H9 (cell line): ENCODE measurements at regions not wholly inside any gene's neighbourhood (a gene's known extent, or its start where the extent isn't known, plus 50 kb on each side); places are given as distances from the start of the nearest gene placed in this dataset.

Experiments
- DNase-seq: peaks from one replicate; pipeline ENCODE4 v3.0.0-alpha.2; 2017
- H2AFZ ChIP-seq: one replicate; pipeline ENCODE4 v1.6.1; 2013; ENCODE audit warnings: mild to moderate bottlenecking, low read length, control low read depth, moderate library complexity
- H2AK5ac ChIP-seq: 2 replicates; pipeline ENCODE4 v1.6.1; 2013; ENCODE audit warnings: low read length, control low read depth, mixed read lengths; ENCODE audit not compliant: insufficient read length
- H2BK120ac ChIP-seq: one replicate; pipeline ENCODE4 v1.6.1; 2013; ENCODE audit warnings: low read depth, mild to moderate bottlenecking, low read length, control low read depth, inconsistent platforms; ENCODE audit not compliant: poor library complexity, severe bottlenecking
- H2BK12ac ChIP-seq: 2 replicates; pipeline ENCODE4 v1.6.1; 2013; ENCODE audit warnings: low read length, control low read depth, mixed read lengths, low read depth; ENCODE audit not compliant: insufficient read length
- H2BK15ac ChIP-seq: 2 replicates; pipeline ENCODE4 v1.6.1; 2013; ENCODE audit warnings: low read depth, low read length, control low read depth
- H2BK20ac ChIP-seq: one replicate; pipeline ENCODE4 v1.6.1; 2013; ENCODE audit warnings: low read depth, mild to moderate bottlenecking, low read length, control low read depth, inconsistent platforms; ENCODE audit not compliant: poor library complexity, severe bottlenecking
- H2BK5ac ChIP-seq: 2 replicates; pipeline ENCODE4 v1.6.1; 2013; ENCODE audit warnings: low read length, control low read depth, mixed read lengths; ENCODE audit not compliant: insufficient read length
- H3K14ac ChIP-seq: 2 replicates; pipeline ENCODE4 v1.6.1; 2013; ENCODE audit warnings: low read length, control low read depth; ENCODE audit not compliant: insufficient read depth
- H3K18ac ChIP-seq: 2 replicates; pipeline ENCODE4 v1.6.1; 2013; ENCODE audit warnings: low read depth, mild to moderate bottlenecking, mixed read lengths, low read length, control low read depth; ENCODE audit not compliant: insufficient read length
- H3K23ac ChIP-seq: 2 replicates; pipeline ENCODE4 v1.6.1; 2013; ENCODE audit warnings: low read length, control low read depth, mixed read lengths, low read depth; ENCODE audit not compliant: insufficient read length
- H3K23me2 ChIP-seq: 2 replicates; pipeline ENCODE4 v1.6.1; 2013; ENCODE audit warnings: low read depth, mild to moderate bottlenecking, mixed read lengths, low read length, control low read depth; ENCODE audit not compliant: insufficient read length, poor library complexity, severe bottlenecking
- H3K27ac ChIP-seq: 2 replicates; pipeline ENCODE4 v1.5.1; 2013; ENCODE audit warnings: low read length, control low read depth, mixed read lengths, low read depth; ENCODE audit not compliant: insufficient read length
- H3K27me3 ChIP-seq: 2 replicates; pipeline ENCODE4 v1.6.1; 2013; ENCODE audit warnings: low read length, control low read depth, inconsistent platforms; ENCODE audit not compliant: insufficient read depth
- H3K4ac ChIP-seq: 2 replicates; pipeline ENCODE4 v1.6.1; 2013; ENCODE audit warnings: low read depth, mild to moderate bottlenecking, control low read depth, inconsistent platforms, low read length, moderate library complexity
- H3K4me1 ChIP-seq: 2 replicates; pipeline ENCODE4 v1.6.1; 2013; ENCODE audit warnings: low read length, control low read depth, inconsistent platforms; ENCODE audit not compliant: insufficient read depth
- H3K4me2 ChIP-seq: 2 replicates; pipeline ENCODE4 v1.6.1; 2013; ENCODE audit warnings: low read length, control low read depth, mixed read lengths; ENCODE audit not compliant: insufficient read length, insufficient read depth
- H3K56ac ChIP-seq: 2 replicates; pipeline ENCODE4 v1.6.1; 2013; ENCODE audit warnings: low read depth, mild to moderate bottlenecking, mixed read lengths, low read length, control low read depth; ENCODE audit not compliant: insufficient read length
- H3K79me1 ChIP-seq: 2 replicates; pipeline ENCODE4 v1.6.1; 2013; ENCODE audit warnings: low read depth, mild to moderate bottlenecking, moderate library complexity, low read length, control low read depth, inconsistent platforms; ENCODE audit not compliant: insufficient read depth, poor library complexity, severe bottlenecking
- H3K79me2 ChIP-seq: 2 replicates; pipeline ENCODE4 v1.6.1; 2013; ENCODE audit warnings: low read length, control low read depth, inconsistent platforms; ENCODE audit not compliant: insufficient read depth
- H3K9ac ChIP-seq: 2 replicates; pipeline ENCODE4 v1.6.1; 2013; ENCODE audit warnings: low read length, control low read depth, mixed read lengths; ENCODE audit not compliant: insufficient read length; ENCODE audit errors: extremely low read depth
- H3K9me3 ChIP-seq: one replicate; pipeline ENCODE4 v1.6.1; 2013; ENCODE audit warnings: low read depth, low read length, inconsistent platforms; ENCODE audit not compliant: control insufficient read depth
- H3T11ph ChIP-seq: one replicate; pipeline ENCODE4 v1.6.1; 2013; ENCODE audit warnings: mild to moderate bottlenecking, low read length, control low read depth, inconsistent platforms
- H4K20me1 ChIP-seq: one replicate; pipeline ENCODE4 v1.6.1; 2013; ENCODE audit not compliant: control insufficient read depth, insufficient read length, insufficient read depth
- H4K5ac ChIP-seq: 2 replicates; pipeline ENCODE4 v1.6.1; 2013; ENCODE audit warnings: low read depth, mild to moderate bottlenecking, mixed read lengths, low read length, control low read depth; ENCODE audit not compliant: insufficient read length
- H4K8ac ChIP-seq: replicated peaks from 2 replicates; pipeline ENCODE4 v1.6.1; 2013; ENCODE audit warnings: low read length, control low read depth, mixed read lengths, low read depth; ENCODE audit not compliant: insufficient read length
- H4K91ac ChIP-seq: 2 replicates; pipeline ENCODE4 v1.6.1; 2013; ENCODE audit warnings: low read depth, mild to moderate bottlenecking, moderate library complexity, mixed read lengths, low read length, control low read depth; ENCODE audit not compliant: insufficient read length
- H3K27ac Mint-ChIP-seq, 3 experiments: 2 replicates in 2 of 3; 3 replicates in 1 of 3; pipeline ENCODE4 v1.8.0; 2020 to 2021; ENCODE audit warnings: mixed read lengths in 3 of 3, mild to moderate bottlenecking in 1 of 3, moderate library complexity in 1 of 3
- H3K27me3 Mint-ChIP-seq: 2 replicates; pipeline ENCODE4 v1.8.0; 2021; ENCODE audit warnings: low read depth, mild to moderate bottlenecking, moderate library complexity, mixed read lengths
- H3K36me3 Mint-ChIP-seq, 3 experiments: 2 replicates in 2 of 3; 3 replicates in 1 of 3; pipeline ENCODE4 v1.8.0; 2020 to 2021; ENCODE audit warnings: low read depth in 3 of 3, mixed read lengths in 3 of 3; ENCODE audit not compliant: insufficient read depth in 1 of 3
- H3K4me1 Mint-ChIP-seq, 2 experiments: 2 replicates each; pipeline ENCODE4 v1.8.0; 2020; ENCODE audit warnings: mixed read lengths in 2 of 2
- H3K4me3 Mint-ChIP-seq, 2 experiments: 2 replicates in 1 of 2; 3 replicates in 1 of 2; pipeline ENCODE4 v1.8.0; 2020 to 2021; ENCODE audit warnings: mild to moderate bottlenecking in 2 of 2, mixed read lengths in 2 of 2, moderate library complexity in 1 of 2
- H3K9me3 Mint-ChIP-seq, 2 experiments: 2 replicates in 1 of 2; 3 replicates in 1 of 2; pipeline ENCODE4 v1.8.0; 2020; ENCODE audit warnings: mild to moderate bottlenecking in 2 of 2, mixed read lengths in 2 of 2, moderate library complexity in 1 of 2
- WGBS: extraction: QIAGEN DNeasy Blood & Tissue Kit; methylation state at CpG from one replicate; pipeline ENCODE4 v1.1.7; 2013; ENCODE audit warnings: missing lambda C conversion rate, low lambda C conversion rate, mixed read lengths; ENCODE audit not compliant: insufficient read length; ENCODE audit errors: extremely low coverage; 5-methylcytosine and 5-hydroxymethylcytosine counted together
- TF ChIP-seq, protein P1 (sequence below): fragments of 200-600 bp; sonication (generic); conservative IDR thresholded peaks from 3 replicates; pipeline ENCODE4 v1.8.0; 2021; ENCODE audit warnings: antibody characterized with exemption, mild to moderate bottlenecking

DNA sequence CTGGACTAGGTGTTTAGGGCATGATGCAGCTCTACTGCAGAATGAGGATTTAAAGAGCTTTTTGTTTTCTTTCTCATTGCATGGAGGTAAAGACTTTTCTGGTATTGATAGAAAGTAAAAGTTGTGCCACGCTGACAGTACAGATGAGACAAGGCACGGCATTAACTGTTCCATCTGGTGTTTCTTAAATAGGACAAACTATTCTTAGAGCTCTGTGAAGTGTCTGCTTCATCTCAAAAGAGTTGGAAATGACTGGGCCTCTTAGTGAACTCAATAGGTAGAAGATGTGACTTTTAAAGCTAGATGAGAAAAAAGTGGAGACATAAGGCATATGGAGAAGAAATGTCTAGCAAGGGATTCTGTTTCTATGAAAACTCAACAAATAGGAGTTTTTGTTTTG is 321.8 kb downstream of the RPRM start:
- Histone ChIP-seq H4K8ac (no peak overlapping the region), H3K23ac (no peak overlapping the region), H3K4me1 (no peaks in the 10 kb centered on the region), H3K18ac (no peak overlapping the region), H3K79me2 (no peaks in the 10 kb centered on the region), H2AK5ac (no peak overlapping the region), H3K9me3 (no peaks in the 10 kb centered on the region), H2BK5ac (no peak overlapping the region), H3K79me1 (no peaks in the 10 kb centered on the region), H3K14ac (no peak overlapping the region), H2AFZ (no peak overlapping the region), H4K5ac (no peak overlapping the region), H4K20me1 (no peaks in the 10 kb centered on the region), H3K4ac (no peak overlapping the region), H3T11ph (no peak overlapping the region), H3K23me2 (no peaks in the 10 kb centered on the region), H2BK12ac (no peak overlapping the region), H3K27ac (no peak overlapping the region), H2BK20ac (no peak overlapping the region), H2BK15ac (no peak overlapping the region), H3K27me3 (no peaks in the 10 kb centered on the region), H3K56ac (no peak overlapping the region), H3K4me2 (no peak overlapping the region), H2BK120ac (no peak overlapping the region), H4K91ac (no peak overlapping the region), H3K9ac (no peak overlapping the region)
- H3K27ac Mint-ChIP-seq, result no peak overlapping the region
- DNase-seq, result no peak
- H3K36me3 Mint-ChIP-seq, result no peaks in the 10 kb centered on the region; a peak in 1 of 7 replicates
- no peak overlapping the region for H3K4me3 Mint-ChIP-seq
- H3K9me3 Mint-ChIP-seq, result peaks cover 4 to 5% of the 10 kb centered on the region in 2 experiments; a peak in 2 of 5 replicates
- no CpG with 5 or more reads among the region's 2 CpGs for WGBS
- no peaks in the 10 kb centered on the region for H3K27me3 Mint-ChIP-seq
- TF ChIP-seq, protein P1, sequence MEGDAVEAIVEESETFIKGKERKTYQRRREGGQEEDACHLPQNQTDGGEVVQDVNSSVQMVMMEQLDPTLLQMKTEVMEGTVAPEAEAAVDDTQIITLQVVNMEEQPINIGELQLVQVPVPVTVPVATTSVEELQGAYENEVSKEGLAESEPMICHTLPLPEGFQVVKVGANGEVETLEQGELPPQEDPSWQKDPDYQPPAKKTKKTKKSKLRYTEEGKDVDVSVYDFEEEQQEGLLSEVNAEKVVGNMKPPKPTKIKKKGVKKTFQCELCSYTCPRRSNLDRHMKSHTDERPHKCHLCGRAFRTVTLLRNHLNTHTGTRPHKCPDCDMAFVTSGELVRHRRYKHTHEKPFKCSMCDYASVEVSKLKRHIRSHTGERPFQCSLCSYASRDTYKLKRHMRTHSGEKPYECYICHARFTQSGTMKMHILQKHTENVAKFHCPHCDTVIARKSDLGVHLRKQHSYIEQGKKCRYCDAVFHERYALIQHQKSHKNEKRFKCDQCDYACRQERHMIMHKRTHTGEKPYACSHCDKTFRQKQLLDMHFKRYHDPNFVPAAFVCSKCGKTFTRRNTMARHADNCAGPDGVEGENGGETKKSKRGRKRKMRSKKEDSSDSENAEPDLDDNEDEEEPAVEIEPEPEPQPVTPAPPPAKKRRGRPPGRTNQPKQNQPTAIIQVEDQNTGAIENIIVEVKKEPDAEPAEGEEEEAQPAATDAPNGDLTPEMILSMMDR, result no peak
- H3K4me1 Mint-ChIP-seq, result no peaks in the 10 kb centered on the region
